H9 (cell line): ENCODE measurements at regions not wholly inside any gene's neighbourhood (a gene's known extent, or its start where the extent isn't known, plus 50 kb on each side); places are given as distances from the start of the nearest gene placed in this dataset.

Experiments
- DNase-seq: peaks from one replicate; pipeline ENCODE4 v3.0.0-alpha.2; 2017
- H2AFZ ChIP-seq: one replicate; pipeline ENCODE4 v1.6.1; 2013; ENCODE audit warnings: mild to moderate bottlenecking, low read length, control low read depth, moderate library complexity
- H2AK5ac ChIP-seq: 2 replicates; pipeline ENCODE4 v1.6.1; 2013; ENCODE audit warnings: low read length, control low read depth, mixed read lengths; ENCODE audit not compliant: insufficient read length
- H2BK120ac ChIP-seq: one replicate; pipeline ENCODE4 v1.6.1; 2013; ENCODE audit warnings: low read depth, mild to moderate bottlenecking, low read length, control low read depth, inconsistent platforms; ENCODE audit not compliant: poor library complexity, severe bottlenecking
- H2BK12ac ChIP-seq: 2 replicates; pipeline ENCODE4 v1.6.1; 2013; ENCODE audit warnings: low read length, control low read depth, mixed read lengths, low read depth; ENCODE audit not compliant: insufficient read length
- H2BK15ac ChIP-seq: 2 replicates; pipeline ENCODE4 v1.6.1; 2013; ENCODE audit warnings: low read depth, low read length, control low read depth
- H2BK20ac ChIP-seq: one replicate; pipeline ENCODE4 v1.6.1; 2013; ENCODE audit warnings: low read depth, mild to moderate bottlenecking, low read length, control low read depth, inconsistent platforms; ENCODE audit not compliant: poor library complexity, severe bottlenecking
- H2BK5ac ChIP-seq: 2 replicates; pipeline ENCODE4 v1.6.1; 2013; ENCODE audit warnings: low read length, control low read depth, mixed read lengths; ENCODE audit not compliant: insufficient read length
- H3K14ac ChIP-seq: 2 replicates; pipeline ENCODE4 v1.6.1; 2013; ENCODE audit warnings: low read length, control low read depth; ENCODE audit not compliant: insufficient read depth
- H3K18ac ChIP-seq: 2 replicates; pipeline ENCODE4 v1.6.1; 2013; ENCODE audit warnings: low read depth, mild to moderate bottlenecking, mixed read lengths, low read length, control low read depth; ENCODE audit not compliant: insufficient read length
- H3K23ac ChIP-seq: 2 replicates; pipeline ENCODE4 v1.6.1; 2013; ENCODE audit warnings: low read length, control low read depth, mixed read lengths, low read depth; ENCODE audit not compliant: insufficient read length
- H3K23me2 ChIP-seq: 2 replicates; pipeline ENCODE4 v1.6.1; 2013; ENCODE audit warnings: low read depth, mild to moderate bottlenecking, mixed read lengths, low read length, control low read depth; ENCODE audit not compliant: insufficient read length, poor library complexity, severe bottlenecking
- H3K27ac ChIP-seq: 2 replicates; pipeline ENCODE4 v1.5.1; 2013; ENCODE audit warnings: low read length, control low read depth, mixed read lengths, low read depth; ENCODE audit not compliant: insufficient read length
- H3K27me3 ChIP-seq: 2 replicates; pipeline ENCODE4 v1.6.1; 2013; ENCODE audit warnings: low read length, control low read depth, inconsistent platforms; ENCODE audit not compliant: insufficient read depth
- H3K4ac ChIP-seq: 2 replicates; pipeline ENCODE4 v1.6.1; 2013; ENCODE audit warnings: low read depth, mild to moderate bottlenecking, control low read depth, inconsistent platforms, low read length, moderate library complexity
- H3K4me1 ChIP-seq: 2 replicates; pipeline ENCODE4 v1.6.1; 2013; ENCODE audit warnings: low read length, control low read depth, inconsistent platforms; ENCODE audit not compliant: insufficient read depth
- H3K4me2 ChIP-seq: 2 replicates; pipeline ENCODE4 v1.6.1; 2013; ENCODE audit warnings: low read length, control low read depth, mixed read lengths; ENCODE audit not compliant: insufficient read length, insufficient read depth
- H3K56ac ChIP-seq: 2 replicates; pipeline ENCODE4 v1.6.1; 2013; ENCODE audit warnings: low read depth, mild to moderate bottlenecking, mixed read lengths, low read length, control low read depth; ENCODE audit not compliant: insufficient read length
- H3K79me1 ChIP-seq: 2 replicates; pipeline ENCODE4 v1.6.1; 2013; ENCODE audit warnings: low read depth, mild to moderate bottlenecking, moderate library complexity, low read length, control low read depth, inconsistent platforms; ENCODE audit not compliant: insufficient read depth, poor library complexity, severe bottlenecking
- H3K79me2 ChIP-seq: 2 replicates; pipeline ENCODE4 v1.6.1; 2013; ENCODE audit warnings: low read length, control low read depth, inconsistent platforms; ENCODE audit not compliant: insufficient read depth
- H3K9ac ChIP-seq: 2 replicates; pipeline ENCODE4 v1.6.1; 2013; ENCODE audit warnings: low read length, control low read depth, mixed read lengths; ENCODE audit not compliant: insufficient read length; ENCODE audit errors: extremely low read depth
- H3K9me3 ChIP-seq: one replicate; pipeline ENCODE4 v1.6.1; 2013; ENCODE audit warnings: low read depth, low read length, inconsistent platforms; ENCODE audit not compliant: control insufficient read depth
- H3T11ph ChIP-seq: one replicate; pipeline ENCODE4 v1.6.1; 2013; ENCODE audit warnings: mild to moderate bottlenecking, low read length, control low read depth, inconsistent platforms
- H4K20me1 ChIP-seq: one replicate; pipeline ENCODE4 v1.6.1; 2013; ENCODE audit not compliant: control insufficient read depth, insufficient read length, insufficient read depth
- H4K5ac ChIP-seq: 2 replicates; pipeline ENCODE4 v1.6.1; 2013; ENCODE audit warnings: low read depth, mild to moderate bottlenecking, mixed read lengths, low read length, control low read depth; ENCODE audit not compliant: insufficient read length
- H4K8ac ChIP-seq: replicated peaks from 2 replicates; pipeline ENCODE4 v1.6.1; 2013; ENCODE audit warnings: low read length, control low read depth, mixed read lengths, low read depth; ENCODE audit not compliant: insufficient read length
- H4K91ac ChIP-seq: 2 replicates; pipeline ENCODE4 v1.6.1; 2013; ENCODE audit warnings: low read depth, mild to moderate bottlenecking, moderate library complexity, mixed read lengths, low read length, control low read depth; ENCODE audit not compliant: insufficient read length
- H3K27ac Mint-ChIP-seq, 3 experiments: 2 replicates in 2 of 3; 3 replicates in 1 of 3; pipeline ENCODE4 v1.8.0; 2020 to 2021; ENCODE audit warnings: mixed read lengths in 3 of 3, mild to moderate bottlenecking in 1 of 3, moderate library complexity in 1 of 3
- H3K27me3 Mint-ChIP-seq: 2 replicates; pipeline ENCODE4 v1.8.0; 2021; ENCODE audit warnings: low read depth, mild to moderate bottlenecking, moderate library complexity, mixed read lengths
- H3K36me3 Mint-ChIP-seq, 3 experiments: 2 replicates in 2 of 3; 3 replicates in 1 of 3; pipeline ENCODE4 v1.8.0; 2020 to 2021; ENCODE audit warnings: low read depth in 3 of 3, mixed read lengths in 3 of 3; ENCODE audit not compliant: insufficient read depth in 1 of 3
- H3K4me1 Mint-ChIP-seq, 2 experiments: 2 replicates each; pipeline ENCODE4 v1.8.0; 2020; ENCODE audit warnings: mixed read lengths in 2 of 2
- H3K4me3 Mint-ChIP-seq, 2 experiments: 2 replicates in 1 of 2; 3 replicates in 1 of 2; pipeline ENCODE4 v1.8.0; 2020 to 2021; ENCODE audit warnings: mild to moderate bottlenecking in 2 of 2, mixed read lengths in 2 of 2, moderate library complexity in 1 of 2
- H3K9me3 Mint-ChIP-seq, 2 experiments: 2 replicates in 1 of 2; 3 replicates in 1 of 2; pipeline ENCODE4 v1.8.0; 2020; ENCODE audit warnings: mild to moderate bottlenecking in 2 of 2, mixed read lengths in 2 of 2, moderate library complexity in 1 of 2
- CTCF ChIP-seq: fragments of 200-600 bp; sonication (generic); conservative IDR thresholded peaks from 3 replicates; pipeline ENCODE4 v1.8.0; 2021; ENCODE audit warnings: antibody characterized with exemption, mild to moderate bottlenecking
- WGBS: extraction: QIAGEN DNeasy Blood & Tissue Kit; methylation state at CpG from one replicate; pipeline ENCODE4 v1.1.7; 2013; ENCODE audit warnings: missing lambda C conversion rate, low lambda C conversion rate, mixed read lengths; ENCODE audit not compliant: insufficient read length; ENCODE audit errors: extremely low coverage; 5-methylcytosine and 5-hydroxymethylcytosine counted together

- Mint-ChIP-seq H3K36me3 (no peaks in the 10 kb centered on the region), H3K4me3 (no peak overlapping the region), H3K27me3 (no peaks in the 10 kb centered on the region), H3K27ac (no peak overlapping the region), H3K4me1 (no peaks in the 10 kb centered on the region), H3K9me3 (no peaks in the 10 kb centered on the region)
- Histone ChIP-seq H3K18ac (no peak overlapping the region), H3K23ac (no peak overlapping the region), H4K5ac (no peak overlapping the region), H3T11ph (no peak overlapping the region), H3K4me1 (no peaks in the 10 kb centered on the region), H2AK5ac (no peak overlapping the region), H3K27me3 (no peaks in the 10 kb centered on the region), H2AFZ (no peak overlapping the region), H3K79me2 (no peaks in the 10 kb centered on the region), H4K20me1 (no peaks in the 10 kb centered on the region), H2BK120ac (no peak overlapping the region), H3K4ac (no peak overlapping the region), H3K9ac (no peak overlapping the region), H2BK5ac (no peak overlapping the region), H3K9me3 (no peaks in the 10 kb centered on the region), H4K91ac (no peak overlapping the region), H3K56ac (no peak overlapping the region), H3K23me2 (no peaks in the 10 kb centered on the region), H3K27ac (no peak overlapping the region), H3K79me1 (no peaks in the 10 kb centered on the region), H4K8ac (no peak overlapping the region), H3K4me2 (no peak overlapping the region), H2BK20ac (no peak overlapping the region), H3K14ac (no peak overlapping the region), H2BK15ac (no peak overlapping the region), H2BK12ac (no peak overlapping the region)
- no peak for TF ChIP-seq CTCF
- no peak for DNase-seq
- no CpG with 5 or more reads among the region's 1 CpG for whole genome bisulfite sequencing
Observed at GRCh38 chr9:11432361-11432760, 819.6 kb upstream of the PTPRD start.
